RWPE2 (cell line): ENCODE measurements at regions not wholly inside any gene's neighbourhood (a gene's known extent, or its start where the extent isn't known, plus 50 kb on each side); places are given as distances from the start of the nearest gene placed in this dataset.

Source experiments
- ATAC-seq: fragments of 200-7000 bp; cut with Tn5 transposase; 3 replicates; pipeline ENCODE4 v1.9.1; 2021; ENCODE audit warnings: low read depth
- DNase-seq: peaks from one replicate; pipeline ENCODE4 v3.0.0-alpha.2; 2020; ENCODE audit warnings: low spot score
- H3K27ac ChIP-seq: fragments of 450-650 bp; 2 replicates; pipeline ENCODE4 v1.5.1; 2017; ENCODE audit warnings: mild to moderate bottlenecking; ENCODE audit not compliant: poor library complexity, severe bottlenecking
- H3K27me3 ChIP-seq: fragments of 250-450 bp; sonication (Bioruptor Pico); 2 replicates; pipeline ENCODE4 v1.5.1; 2021; ENCODE audit warnings: mild to moderate bottlenecking, moderate library complexity; ENCODE audit not compliant: insufficient read depth, poor library complexity, severe bottlenecking
- H3K36me3 ChIP-seq: fragments of 250-450 bp; sonication (Bioruptor Pico); 2 replicates; pipeline ENCODE4 v1.5.1; 2020; ENCODE audit warnings: low read depth, mild to moderate bottlenecking, moderate library complexity
- H3K4me1 ChIP-seq: fragments of 250-450 bp; sonication (Bioruptor Pico); 2 replicates; pipeline ENCODE4 v1.5.1; 2021; ENCODE audit warnings: mild to moderate bottlenecking, moderate library complexity; ENCODE audit not compliant: insufficient read depth, poor library complexity, severe bottlenecking
- H3K4me3 ChIP-seq: fragments of 250-450 bp; sonication (Bioruptor Pico); 2 replicates; pipeline ENCODE4 v1.5.1; 2021; ENCODE audit warnings: mild to moderate bottlenecking, moderate library complexity; ENCODE audit not compliant: severe bottlenecking
- H3K9me3 ChIP-seq: fragments of 250-450 bp; sonication (Bioruptor Pico); 2 replicates; pipeline ENCODE4 v1.5.1; 2021; ENCODE audit warnings: mild to moderate bottlenecking, moderate library complexity; ENCODE audit not compliant: severe bottlenecking
- CTCF ChIP-seq: fragments of 450-650 bp; IDR thresholded peaks from one replicate; pipeline ENCODE4 v1.5.1; 2017; ENCODE audit warnings: mild to moderate bottlenecking, moderate library complexity; ENCODE audit not compliant: poor library complexity, severe bottlenecking

DNA sequence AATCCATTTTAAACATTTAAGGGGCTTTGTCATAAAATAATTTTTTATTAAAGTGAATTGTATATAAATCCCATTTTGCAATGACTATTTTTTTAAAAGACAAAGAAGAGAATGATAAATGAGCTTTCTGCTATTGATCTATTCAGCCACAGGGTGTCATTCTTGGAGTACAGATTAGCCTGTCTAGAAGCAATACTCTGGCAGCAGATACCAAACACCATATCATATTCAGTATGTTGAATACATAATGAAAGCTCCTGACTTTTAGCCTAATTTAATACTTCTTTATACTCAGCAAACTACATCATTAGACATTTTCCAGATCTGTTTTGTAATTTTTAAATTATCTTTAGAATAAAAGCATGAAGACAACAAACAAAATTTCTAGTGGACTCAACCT, 496.3 kb downstream of the PDGFC start:
- Histone ChIP-seq H3K4me1 (peaks cover 16% of the 10 kb centered on the region), H3K36me3 (no peaks in the 10 kb centered on the region), H3K9me3 (no peaks in the 10 kb centered on the region), H3K27me3 (no peaks in the 10 kb centered on the region), H3K27ac (peak overlapping the region; percentile 94), H3K4me3 (no peak overlapping the region)
- no peak for DNase-seq
- peak; percentile 82 for TF ChIP-seq CTCF
- ATAC-seq: peak; percentile 59; the same call in 2 of the 3 replicates

- ATAC-seq: no peak
- H3K36me3 ChIP-seq: no peaks in the 10 kb centered on the region
Measured at GRCh38 chr4:156473151-156473550, 498.4 kb downstream of the PDGFC start.

DNA sequence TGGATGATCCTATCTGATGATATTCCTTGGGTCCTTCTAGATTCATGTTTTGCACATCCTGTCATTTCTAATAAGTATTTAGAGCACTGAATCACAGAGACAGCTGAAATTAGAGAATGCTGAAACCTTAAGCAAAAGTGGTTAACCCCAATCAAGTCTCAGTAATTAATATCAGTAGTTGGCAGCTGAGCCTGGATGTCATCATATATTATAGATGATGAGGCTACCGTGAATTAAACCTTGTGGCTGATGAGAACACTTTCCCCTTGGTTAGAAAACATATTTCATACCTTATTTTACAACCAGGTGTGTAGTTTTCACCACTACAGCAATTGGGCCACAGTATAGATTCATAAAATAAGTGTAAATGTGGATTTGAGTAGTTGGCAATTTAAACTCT, 499.0 kb downstream of the PDGFC start:
- Histone ChIP-seq H3K36me3 (no peaks in the 10 kb centered on the region), H3K4me1 (peaks cover 16% of the 10 kb centered on the region), H3K9me3 (no peaks in the 10 kb centered on the region), H3K27ac (no peak overlapping the region), H3K27me3 (no peaks in the 10 kb centered on the region), H3K4me3 (no peak overlapping the region)
- no peak for TF ChIP-seq CTCF
- DNase-seq (no peak), ATAC-seq (no peak)

More at GRCh38 chr4:156473151-156473550, 498.4 kb downstream of the PDGFC start:
- no peaks in the 10 kb centered on the region for H3K9me3 ChIP-seq
- no peak for DNase-seq
- no peak overlapping the region for H3K4me3 ChIP-seq
- H3K4me1 ChIP-seq: peaks cover 16% of the 10 kb centered on the region
- no peaks in the 10 kb centered on the region for H3K27me3 ChIP-seq
- H3K27ac ChIP-seq: no peak overlapping the region
- TF ChIP-seq CTCF: no peak

DNA sequence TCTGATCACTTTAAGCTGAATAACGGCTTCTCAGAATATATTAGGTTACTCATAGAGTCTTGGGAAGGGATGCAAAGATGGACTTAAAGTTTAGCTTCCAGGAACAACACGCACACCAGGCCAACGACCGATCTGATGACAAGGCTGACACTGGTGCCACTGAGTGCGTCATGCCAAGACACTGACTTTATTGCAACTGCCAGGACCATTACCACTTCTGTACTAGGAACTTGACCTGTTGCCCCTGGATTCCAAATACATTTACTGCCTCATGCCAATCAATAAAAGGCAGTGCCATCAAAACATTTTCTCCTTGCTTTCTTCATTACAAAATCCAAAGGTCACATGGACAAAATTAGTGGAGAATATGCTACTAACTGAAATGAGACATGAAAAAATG, 505.9 kb upstream of the CTSO start:
- Histone ChIP-seq H3K4me1 (no peaks in the 10 kb centered on the region), H3K27ac (no peak overlapping the region), H3K27me3 (no peaks in the 10 kb centered on the region), H3K4me3 (no peak overlapping the region), H3K36me3 (no peaks in the 10 kb centered on the region), H3K9me3 (no peaks in the 10 kb centered on the region)
- ATAC-seq: no peak
- no peak for DNase-seq
- TF ChIP-seq CTCF: no peak

DNA sequence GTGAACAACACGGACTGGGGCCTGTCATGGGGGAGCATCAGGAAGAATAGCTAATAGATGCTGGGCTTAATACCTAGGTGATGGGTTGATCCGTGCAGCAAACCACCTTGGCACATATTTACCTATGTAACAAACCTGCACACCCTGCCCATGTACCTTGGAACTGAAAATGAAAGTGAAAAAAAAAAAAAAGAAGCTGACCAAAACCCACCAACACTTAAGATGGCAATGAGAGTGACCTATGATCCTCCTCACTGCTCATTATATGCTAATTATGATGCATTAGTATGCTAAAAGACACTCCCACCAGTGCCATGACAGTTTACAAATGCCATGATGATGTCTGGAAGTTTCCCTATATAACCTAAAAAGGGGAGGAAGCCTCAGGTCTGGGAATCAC, 503.2 kb upstream of the CTSO start:
- H3K27ac ChIP-seq: no peak overlapping the region
- H3K27me3 ChIP-seq: no peaks in the 10 kb centered on the region
- no peak for ATAC-seq
- no peak overlapping the region for H3K4me3 ChIP-seq
- no peak for TF ChIP-seq CTCF
- no peaks in the 10 kb centered on the region for H3K36me3 ChIP-seq
- no peaks in the 10 kb centered on the region for H3K4me1 ChIP-seq
- H3K9me3 ChIP-seq: no peaks in the 10 kb centered on the region
- DNase-seq: no peak
